ENCODE measurements at regions not wholly inside any gene's neighbourhood (a gene's known extent, or its start where the extent isn't known, plus 50 kb on each side); places are given as distances from the start of the nearest gene placed in this dataset.

GRCh38 chrX:39869846-39870601 lies 227.7 kb downstream of the BCOR start:
- POLR2A ChIA-PET: no interaction called here
- H3K4me1 ChIP-seq (ENCODE audit: control insufficient read depth, insufficient read depth, low read length): 0 out of 2 replicates have a peak, but pooled peaks cover 2% of the 10 kb centered on the region
- no peaks in the 10 kb centered on the region for H3K9me3 ChIP-seq (ENCODE audit: control insufficient read depth, insufficient read depth, low read depth, low read length)
- no peaks in the 10 kb centered on the region; a peak in 1 of 3 replicates for H3K36me3 ChIP-seq (ENCODE audit: control insufficient read depth in 2 of 2, insufficient read depth in 1 of 2, low read length in 2 of 2)
- TF ChIP-seq ZNF549 (tag by site-specific recombination; IDR thresholded peaks at IDR 0.05) (no peak), ZNF324 (tag by site-specific recombination; IDR thresholded peaks at IDR 0.05) (no peak), ZFHX2 (tag by site-specific recombination; conservative IDR thresholded peaks at IDR 0.05) (0 out of 2 replicates have a peak, but pooled peaks have one; percentile 8), ZBTB49 (tag by site-specific recombination; IDR thresholded peaks at IDR 0.05; ENCODE audit: low read depth) (no peak), ZNF114 (tag by site-specific recombination; IDR thresholded peaks at IDR 0.05) (no peak), CTCF (tag by site-specific recombination; IDR thresholded peaks at IDR 0.05) (no peak), ZNF274 (IDR thresholded peaks at IDR 0.05; ENCODE audit: low read length) (no peak), ZNF274 (tag by site-specific recombination; IDR thresholded peaks at IDR 0.05; ENCODE audit: borderline replicate concordance) (no peak), ZNF560 (tag by site-specific recombination; IDR thresholded peaks at IDR 0.05; ENCODE audit: borderline replicate concordance) (no peak), GLIS1 (tag by site-specific recombination; IDR thresholded peaks at IDR 0.05) (peak; percentile 80), ZNF280C (tag by site-specific recombination; IDR thresholded peaks at IDR 0.05) (no peak), ZIC2 (tag by site-specific recombination; IDR thresholded peaks at IDR 0.05) (peak; percentile 25; the same call in 1 of the 2 replicates)
- CTCF ChIA-PET: no interaction called here
- H3K27ac ChIP-seq (ENCODE audit: extremely low read depth, low read depth, low read length): no peak overlapping the region
- no peak overlapping the region for H3K4me3 ChIP-seq (ENCODE audit: low read depth, low read length)

- Histone ChIP-seq H3K4me1 (ENCODE audit: control insufficient read depth, insufficient read depth, low read length) (0 out of 2 replicates have a peak, but pooled peaks cover 4% of the 10 kb centered on the region), H3K27ac (ENCODE audit: extremely low read depth, low read depth, low read length) (no peak overlapping the region), H3K9me3 (ENCODE audit: control insufficient read depth, insufficient read depth, low read depth, low read length) (no peaks in the 10 kb centered on the region), H3K36me3 (ENCODE audit: control insufficient read depth in 2 of 2, insufficient read depth in 1 of 2, low read length in 2 of 2) (no peaks in the 10 kb centered on the region; a peak in 1 of 3 replicates), H3K4me3 (ENCODE audit: low read depth, low read length) (no peak overlapping the region)
- ChIA-PET CTCF (no interaction called here), POLR2A (no interaction called here)
- no peak for TF ChIP-seq ZNF529 (tag by site-specific recombination; IDR thresholded peaks at IDR 0.05; ENCODE audit: insufficient replicate concordance)
- no peak for TF ChIP-seq ATF2 (tag by site-specific recombination; IDR thresholded peaks at IDR 0.05; ENCODE audit: low read depth)
- TF ChIP-seq ZBTB49 (tag by site-specific recombination; IDR thresholded peaks at IDR 0.05; ENCODE audit: low read depth): no peak
- no peak for TF ChIP-seq ZNF292 (tag by site-specific recombination; IDR thresholded peaks at IDR 0.05; ENCODE audit: borderline replicate concordance, low read depth)
These were observed 226.1 kb downstream of the BCOR start for GRCh38 chrX:39871648-39872047.

Data from HEK293 (cell line).